ENCODE measurements at regions not wholly inside any gene's neighbourhood (a gene's known extent, or its start where the extent isn't known, plus 50 kb on each side); places are given as distances from the start of the nearest gene placed in this dataset.

GRCh38 chr3:127112796-127113570, 79.9 kb upstream of the PRR23E start:
- no peak for DNase-seq

- DNase-seq = no peak
Measured at GRCh38 chr3:127113571-127113891, 79.4 kb upstream of the PRR23E start.

- DNase-seq = peak; percentile 83
Measured at GRCh38 chr3:127114337-127115070, 78.4 kb upstream of the PRR23E start.

- DNase-seq = no peak
Measured at GRCh38 chr3:127115691-127116351, 77.1 kb upstream of the PRR23E start.

GRCh38 chr3:127118366-127118765, 74.6 kb upstream of the PRR23E start:
- no peak for DNase-seq

- DNase-seq = no peak
Measured at GRCh38 chr3:127119693-127120464, 73.1 kb upstream of the PRR23E start.

- DNase-seq = no peak
Measured at GRCh38 chr3:127120851-127121647, 71.9 kb upstream of the PRR23E start.

GRCh38 chr3:127121885-127122284, 71.0 kb upstream of the PRR23E start:
- no peak for DNase-seq

GRCh38 chr3:127123533-127123932, 69.4 kb upstream of the PRR23E start:
- no peak for DNase-seq

- DNase-seq = no peak
Measured at GRCh38 chr3:127124120-127124519, 68.8 kb upstream of the PRR23E start.

- DNase-seq = no peak
Measured at GRCh38 chr3:127131424-127132170, 61.3 kb upstream of the PRR23E start.

- DNase-seq = no peak
Measured at GRCh38 chr3:127132876-127133275, 60.1 kb upstream of the PRR23E start.

GRCh38 chr3:127133971-127134370, 59.0 kb upstream of the PRR23E start:
- no peak for DNase-seq

- DNase-seq = no peak
Measured at GRCh38 chr3:127134466-127134865, 58.5 kb upstream of the PRR23E start.

GRCh38 chr3:127134887-127135240, 58.1 kb upstream of the PRR23E start:
- DNase-seq = no peak

GRCh38 chr3:127135241-127136023, 57.5 kb upstream of the PRR23E start:
- DNase-seq = peak; percentile 68

- DNase-seq = no peak
Measured at GRCh38 chr3:127136024-127136600, 56.8 kb upstream of the PRR23E start.

GRCh38 chr3:127136706-127137105, 56.2 kb upstream of the PRR23E start:
- no peak for DNase-seq

- DNase-seq = no peak
Measured at GRCh38 chr3:127137113-127137512, 55.8 kb upstream of the PRR23E start.

GRCh38 chr3:127137757-127138536, 55.0 kb upstream of the PRR23E start:
- no peak for DNase-seq
